Body of pancreas (tissue), 4 donors: ENCODE measurements at regions not wholly inside any gene's neighbourhood (a gene's known extent, or its start where the extent isn't known, plus 50 kb on each side); places are given as distances from the start of the nearest gene placed in this dataset.

Experiments used
- ATAC-seq: fragments of 150-250 bp; one replicate; pipeline ENCODE4 v1.9.1; 2016
- DNase-seq, 4 donors: peaks; one replicate each; pipeline ENCODE4 v3.0.0-alpha.2; 2019
- H3K27ac ChIP-seq, 4 donors: fragments of 200-600 bp; sonication (generic); 1 replicate in 3 of 4; 2 replicates in 1 of 4; pipeline versions ENCODE4 v1.5.1 to v1.6.1; 2016 to 2019; ENCODE audit warnings: mild to moderate bottlenecking in 1 of 4, mixed read lengths in 1 of 4, moderate library complexity in 1 of 4
- H3K27me3 ChIP-seq, 2 donors: fragments of 200-600 bp; sonication (generic); one replicate each; pipeline ENCODE4 v1.6.0; 2016; ENCODE audit warnings: mild to moderate bottlenecking in 1 of 2
- H3K36me3 ChIP-seq, 2 donors: fragments of 200-600 bp; sonication (generic); replicated peaks in 1 of 2; 2 replicates each; pipeline ENCODE4 v1.5.1; 2016; ENCODE audit warnings: low read depth in 2 of 2; ENCODE audit not compliant: insufficient read depth in 1 of 2
- H3K4me1 ChIP-seq: fragments of 200-600 bp; sonication (generic); one replicate; pipeline ENCODE4 v1.6.0; 2016
- H3K4me3 ChIP-seq, 2 donors: fragments of 200-600 bp; sonication (generic); 1 replicate in 1 of 2; 2 replicates in 1 of 2; pipeline ENCODE4 v1.5.1; 2016 to 2019
- H3K9me3 ChIP-seq, 3 donors: fragments of 200-600 bp; sonication (generic); 1 replicate in 2 of 3; 2 replicates in 1 of 3; pipeline ENCODE4 v1.5.1; 2016
- CTCF ChIP-seq, 7 experiments: fragments of 450-650 bp in 4 of 7; fragments of 200-600 bp in 3 of 7; sonication (generic) in 3 of 7; IDR thresholded peaks; one replicate each; pipeline ENCODE4 v1.5.1; 2016 to 2019; ENCODE audit warnings: antibody characterized with exemption in 7 of 7
- POLR2A ChIP-seq, 3 donors: fragments of 450-650 bp; IDR thresholded peaks; one replicate each; pipeline ENCODE4 v1.6.1; 2016; ENCODE audit warnings: antibody characterized with exemption in 3 of 3, mild to moderate bottlenecking in 2 of 3
- WGBS, 2 donors: methylation state at CpG; one replicate each; pipeline ENCODE4 v1.1.5; 2017; 5-methylcytosine and 5-hydroxymethylcytosine counted together
- intact Hi-C: fragments of 100-400 bp; cut with DNase I; formaldehyde crosslinking; loops from one replicate; pipeline ENCODE4 v1.15.1; 2023

DNA sequence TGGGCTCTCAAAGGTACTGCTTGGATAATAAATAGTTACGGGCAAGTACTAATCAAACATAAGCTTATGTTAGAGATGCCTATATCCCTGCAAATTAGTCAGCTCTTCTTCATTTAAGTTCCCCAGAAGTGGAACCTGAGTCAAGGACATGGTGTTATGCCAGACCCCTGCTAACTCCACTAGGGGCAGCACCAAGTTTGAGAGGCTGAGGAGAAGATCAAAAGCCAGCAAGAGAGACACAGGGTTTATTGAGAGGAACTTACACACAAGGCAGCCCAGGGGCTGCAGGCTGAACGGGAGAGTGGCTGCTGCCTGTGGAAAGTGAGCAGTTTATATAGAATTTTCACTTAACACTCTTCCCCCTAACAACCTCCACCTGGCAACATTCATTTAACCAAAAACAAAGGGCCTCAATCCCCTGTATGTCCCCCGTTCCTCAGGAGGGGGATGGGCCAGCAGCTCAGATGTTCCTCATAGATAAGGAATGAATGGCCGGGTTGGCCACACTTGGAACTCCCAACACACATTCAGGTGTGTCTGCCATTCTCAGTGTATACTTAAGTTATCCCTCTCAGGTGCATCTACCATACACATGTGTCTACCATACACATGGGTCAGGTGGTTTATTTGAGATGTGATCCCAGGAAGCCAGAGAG is 62.6 kb upstream of the GHITM start:
- intact Hi-C loops, result no loop called here
- DNase-seq (no peak), ATAC-seq (no peak)
- no peaks in the 10 kb centered on the region for H3K9me3 ChIP-seq
- no peak for TF ChIP-seq CTCF (IDR thresholded peaks at IDR 0.05)
- TF ChIP-seq POLR2A (IDR thresholded peaks at IDR 0.05), result no peak
- 43 to 69% methylated on average over 4 of the region's 4 CpGs for WGBS, 2 donors
- no peaks in the 10 kb centered on the region for H3K36me3 ChIP-seq
- no peaks in the 10 kb centered on the region for H3K4me1 ChIP-seq
- no peaks in the 10 kb centered on the region for H3K27me3 ChIP-seq
- H3K4me3 ChIP-seq, result no peak overlapping the region
- H3K27ac ChIP-seq, result no peak overlapping the region

- intact Hi-C loops, result no loop called here
- ATAC-seq (no peak), DNase-seq (no peak)
- TF ChIP-seq POLR2A (IDR thresholded peaks at IDR 0.05) (no peak), CTCF (IDR thresholded peaks at IDR 0.05) (no peak)
- Histone ChIP-seq H3K36me3 (no peaks in the 10 kb centered on the region), H3K9me3 (no peaks in the 10 kb centered on the region), H3K4me1 (no peaks in the 10 kb centered on the region), H3K27ac (no peak overlapping the region), H3K27me3 (no peaks in the 10 kb centered on the region), H3K4me3 (no peak overlapping the region)
- 48 to 69% methylated on average over 2 of the region's 2 CpGs for WGBS, 2 donors
Observed at GRCh38 chr10:84077768-84078167, 61.5 kb upstream of the GHITM start.

DNA sequence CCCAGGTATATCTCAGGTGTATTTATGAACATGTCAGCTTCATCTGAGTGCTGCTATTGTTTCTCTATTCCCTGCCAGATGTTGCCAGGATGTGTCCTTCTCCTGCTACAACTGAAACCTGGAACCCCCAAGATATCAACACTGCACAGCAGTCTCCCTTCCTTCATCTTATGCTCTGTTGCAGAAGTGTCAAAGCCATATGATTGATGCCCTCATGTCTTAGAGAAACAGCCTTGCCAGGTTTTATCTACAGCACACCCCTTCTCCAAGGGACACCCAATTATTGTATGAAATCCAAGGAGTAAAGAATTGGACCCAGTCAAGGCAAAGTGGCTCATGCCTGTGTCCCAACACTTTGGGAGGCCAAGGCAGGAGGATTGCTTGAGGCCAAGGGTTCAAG is 60.5 kb upstream of the GHITM start:
- H3K27me3 ChIP-seq, result no peaks in the 10 kb centered on the region
- TF ChIP-seq CTCF (IDR thresholded peaks at IDR 0.05), result no peak
- no peak for TF ChIP-seq POLR2A (IDR thresholded peaks at IDR 0.05)
- DNase-seq (no peak), ATAC-seq (no peak)
- H3K4me1 ChIP-seq, result no peaks in the 10 kb centered on the region
- no peak overlapping the region for H3K4me3 ChIP-seq
- H3K9me3 ChIP-seq, result no peaks in the 10 kb centered on the region
- H3K36me3 ChIP-seq, result no peaks in the 10 kb centered on the region
- no peak overlapping the region for H3K27ac ChIP-seq
- intact Hi-C loops, result no loop called here

DNA sequence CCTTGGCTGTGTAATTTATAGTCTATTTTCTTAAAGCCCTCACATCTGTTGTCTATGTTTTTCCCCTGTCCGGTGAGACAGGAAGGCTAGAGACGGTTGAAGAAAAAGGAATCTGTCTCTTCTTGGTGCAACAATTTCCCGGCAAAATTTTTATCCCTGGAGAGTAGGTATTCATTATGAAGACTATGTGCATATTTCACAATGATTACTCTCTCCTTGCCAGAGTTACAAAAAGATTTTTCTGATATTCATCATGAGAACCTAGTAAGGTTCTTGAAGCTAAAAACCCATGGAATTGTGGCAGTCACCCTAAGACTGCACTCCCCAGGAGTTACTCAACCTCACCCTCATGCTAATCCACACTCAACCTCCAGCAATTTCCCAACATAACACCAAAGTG is 55.0 kb upstream of the GHITM start:
- no peak overlapping the region for H3K27ac ChIP-seq
- no peaks in the 10 kb centered on the region for H3K27me3 ChIP-seq
- TF ChIP-seq CTCF (IDR thresholded peaks at IDR 0.05) (no peak), POLR2A (IDR thresholded peaks at IDR 0.05) (no peak)
- DNase-seq, result no peak
- H3K9me3 ChIP-seq, result no peaks in the 10 kb centered on the region
- intact Hi-C loops, result no loop called here
- no peak for ATAC-seq
- H3K4me3 ChIP-seq, result no peak overlapping the region
- H3K36me3 ChIP-seq, result no peaks in the 10 kb centered on the region
- no peaks in the 10 kb centered on the region for H3K4me1 ChIP-seq
- WGBS, 2 donors, result 53 to 69% methylated on average over 3 of the region's 3 CpGs

DNA sequence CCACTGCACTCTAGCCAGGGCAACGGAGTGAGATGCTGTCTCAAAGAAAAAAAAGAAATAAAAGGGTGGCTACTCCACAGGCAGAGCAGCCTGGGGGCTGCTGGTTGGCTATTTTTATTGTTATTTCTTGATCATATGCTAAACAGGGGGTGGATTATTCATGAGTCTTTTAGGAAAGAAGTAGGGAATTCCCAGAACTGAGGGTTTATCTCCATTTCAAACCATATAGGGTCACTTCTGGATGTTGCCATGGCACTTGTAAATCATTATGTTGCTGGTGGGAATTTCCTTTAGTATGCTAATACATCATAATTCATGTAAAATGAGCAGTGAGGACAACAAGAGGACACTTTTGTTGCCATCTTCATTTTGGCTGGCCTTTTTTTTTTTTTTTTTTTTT is 52.1 kb upstream of the GHITM start:
- intact Hi-C loops, result no loop called here
- no peak for DNase-seq
- WGBS, 2 donors, result 76 to 87% methylated on average over 1 of the region's 1 CpG

More for the DNA sequence above, 52.1 kb upstream of the GHITM start:
- H3K27me3 ChIP-seq, result no peaks in the 10 kb centered on the region
- no peak for ATAC-seq
- H3K4me1 ChIP-seq, result no peaks in the 10 kb centered on the region
- no peaks in the 10 kb centered on the region for H3K9me3 ChIP-seq
- H3K36me3 ChIP-seq, result no peaks in the 10 kb centered on the region
- H3K4me3 ChIP-seq, result no peak overlapping the region
- no peak for TF ChIP-seq POLR2A (IDR thresholded peaks at IDR 0.05)
- no peak for TF ChIP-seq CTCF (IDR thresholded peaks at IDR 0.05)
- H3K27ac ChIP-seq, result no peak overlapping the region
